ENCODE measurements at regions not wholly inside any gene's neighbourhood (a gene's known extent, or its start where the extent isn't known, plus 50 kb on each side); places are given as distances from the start of the nearest gene placed in this dataset.
"Not testable (repeated sequence)": the region's sequence is repeated elsewhere in the genome, so short reads cannot be mapped to it uniquely, and the experiment has no call there.

- no peaks in the 10 kb centered on the region for H3K27me3 ChIP-seq (ENCODE audit: insufficient read depth, low read length)
- H3K27ac ChIP-seq (ENCODE audit: low read depth, low read length): no peak overlapping the region
- Mint-ChIP-seq H3K27me3 (no peaks in the 10 kb centered on the region), H3K36me3 (no peaks in the 10 kb centered on the region), H3K27ac (no peak overlapping the region), H3K4me1 (peaks cover 0 to 17% (median 9%) of the 10 kb centered on the region in 4 donors), H3K9me3 (peaks cover 0 to 8% (median 4%) of the 10 kb centered on the region in 8 donors), H3K4me3 (no peak overlapping the region)
- no peaks in the 10 kb centered on the region for H3K36me3 ChIP-seq (ENCODE audit: insufficient read depth, low read length)
- no peaks in the 10 kb centered on the region for H3K4me1 ChIP-seq (ENCODE audit: insufficient read depth, low read length)
- no peak for DNase-seq
- H3K4me3 ChIP-seq (ENCODE audit: low read length in 2 of 2): no peak overlapping the region
- intact Hi-C loops (cut with micrococcal nuclease): no loop called here
- no peaks in the 10 kb centered on the region for H3K9me3 ChIP-seq (ENCODE audit: control insufficient read depth in 1 of 2, low read length in 2 of 2)
- POLR2A ChIA-PET (ENCODE audit: partially characterized antibody): no interaction called here
- CTCF ChIA-PET (ENCODE audit: partially characterized antibody): no interaction called here
Measured at GRCh38 chr3:67937498-67938118, 283.2 kb upstream of the SUCLG2 start.

DNA sequence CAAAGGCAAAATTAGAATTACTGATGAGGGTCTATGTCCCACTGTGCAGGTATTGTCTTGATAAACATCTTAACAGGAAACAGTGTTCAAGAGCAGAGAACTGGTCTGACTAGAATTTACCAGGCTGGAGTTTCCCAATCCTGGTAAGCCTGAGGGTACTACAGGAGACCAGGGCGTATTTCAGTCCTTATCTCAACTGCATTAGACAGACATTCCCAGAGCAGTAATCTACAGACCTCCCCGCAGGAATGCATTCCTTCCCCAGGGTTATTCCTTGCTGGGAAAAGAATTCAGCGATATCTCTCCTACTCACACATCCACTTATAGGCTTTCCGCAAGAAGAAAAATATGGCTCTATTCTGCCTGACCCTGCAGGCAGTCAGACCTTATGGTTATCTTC lies 276.0 kb upstream of the SUCLG2 start:
- H3K36me3 ChIP-seq (ENCODE audit: insufficient read depth, low read length); intact Hi-C loops (cut with micrococcal nuclease); H3K27me3 ChIP-seq (ENCODE audit: insufficient read depth, low read length); H3K27ac ChIP-seq (ENCODE audit: low read depth, low read length); CTCF ChIA-PET (ENCODE audit: partially characterized antibody); H3K4me3 Mint-ChIP-seq; H3K4me3 ChIP-seq (ENCODE audit: low read length in 2 of 2); H3K27me3 Mint-ChIP-seq; POLR2A ChIA-PET (ENCODE audit: partially characterized antibody); DNase-seq; H3K4me1 Mint-ChIP-seq; H3K9me3 ChIP-seq (ENCODE audit: control insufficient read depth in 1 of 2, low read length in 2 of 2); H3K36me3 Mint-ChIP-seq; H3K27ac Mint-ChIP-seq; H3K4me1 ChIP-seq (ENCODE audit: insufficient read depth, low read length): not testable (repeated sequence)
- H3K9me3 Mint-ChIP-seq: peaks cover 0 to 11% (median 5%) of the 10 kb centered on the region in 8 donors

DNA sequence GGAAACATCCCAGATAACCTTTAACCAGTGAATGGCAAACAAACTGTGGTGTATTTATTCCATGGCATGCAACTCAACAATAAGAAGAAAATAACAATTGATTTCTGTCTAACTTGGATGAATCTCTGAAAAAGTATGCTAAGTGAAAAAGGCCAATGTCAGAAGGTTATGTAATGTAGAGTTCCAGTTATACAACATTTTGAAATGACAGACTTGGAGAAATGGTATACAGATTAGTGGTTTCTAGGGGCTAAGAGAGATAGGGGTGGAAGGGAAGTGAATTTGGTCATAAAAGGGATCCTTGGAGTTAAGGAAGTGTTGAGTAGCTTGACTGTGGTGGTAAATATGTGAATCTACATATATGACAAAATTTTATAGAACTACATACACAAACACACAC lies 269.4 kb upstream of the SUCLG2 start:
- Histone ChIP-seq H3K4me1 (ENCODE audit: insufficient read depth, low read length) (no peaks in the 10 kb centered on the region), H3K27ac (ENCODE audit: low read depth, low read length) (no peak overlapping the region), H3K9me3 (ENCODE audit: control insufficient read depth in 1 of 2, low read length in 2 of 2) (no peaks in the 10 kb centered on the region), H3K27me3 (ENCODE audit: insufficient read depth, low read length) (no peaks in the 10 kb centered on the region), H3K36me3 (ENCODE audit: insufficient read depth, low read length) (no peaks in the 10 kb centered on the region), H3K4me3 (ENCODE audit: low read length in 2 of 2) (no peak overlapping the region)
- Mint-ChIP-seq H3K27me3 (peaks cover 2 to 3% of the 10 kb centered on the region in 2 donors), H3K36me3 (peaks cover 0 to 8% of the 10 kb centered on the region in 2 donors), H3K4me3 (no peak overlapping the region), H3K9me3 (peaks cover 0 to 18% (median 5%) of the 10 kb centered on the region in 8 donors), H3K27ac (no peak overlapping the region), H3K4me1 (no peaks in the 10 kb centered on the region)
- ChIA-PET CTCF (ENCODE audit: partially characterized antibody) (no interaction called here), POLR2A (ENCODE audit: partially characterized antibody) (no interaction called here)
- no peak for DNase-seq
- intact Hi-C loops (cut with micrococcal nuclease): no loop called here

GRCh38 chr3:67920969-67921368 lies 266.6 kb upstream of the SUCLG2 start:
- H3K4me3 Mint-ChIP-seq: no peak overlapping the region
- ChIA-PET POLR2A (ENCODE audit: partially characterized antibody) (no interaction called here), CTCF (ENCODE audit: partially characterized antibody) (no interaction called here)
- no peak for DNase-seq
- peaks cover 2 to 18% (median 5%) of the 10 kb centered on the region in 8 donors for H3K9me3 Mint-ChIP-seq
- H3K27me3 ChIP-seq (ENCODE audit: insufficient read depth, low read length): no peaks in the 10 kb centered on the region
- H3K4me1 Mint-ChIP-seq: no peaks in the 10 kb centered on the region
- no peaks in the 10 kb centered on the region for H3K36me3 ChIP-seq (ENCODE audit: insufficient read depth, low read length)
- H3K27ac Mint-ChIP-seq: no peak overlapping the region
- H3K36me3 Mint-ChIP-seq: peaks cover 0 to 8% of the 10 kb centered on the region in 2 donors
- no peak overlapping the region for H3K27ac ChIP-seq (ENCODE audit: low read depth, low read length)
- H3K9me3 ChIP-seq (ENCODE audit: control insufficient read depth in 1 of 2, low read length in 2 of 2): no peaks in the 10 kb centered on the region
- no peak overlapping the region for H3K4me3 ChIP-seq (ENCODE audit: low read length in 2 of 2)
- no peaks in the 10 kb centered on the region for H3K4me1 ChIP-seq (ENCODE audit: insufficient read depth, low read length)
- H3K27me3 Mint-ChIP-seq: peaks cover 2 to 5% of the 10 kb centered on the region in 2 donors
- intact Hi-C loops (cut with micrococcal nuclease): no loop called here

GRCh38 chr3:67920311-67920710 lies 265.9 kb upstream of the SUCLG2 start:
- Mint-ChIP-seq H3K27me3 (peaks cover 0 to 5% of the 10 kb centered on the region in 2 donors), H3K4me1 (no peaks in the 10 kb centered on the region), H3K9me3 (peaks cover under 1 to 11% (median 3%) of the 10 kb centered on the region in 8 donors), H3K4me3 (no peak overlapping the region), H3K27ac (no peak overlapping the region), H3K36me3 (peaks cover 0 to 4% of the 10 kb centered on the region in 2 donors)
- H3K4me1 ChIP-seq (ENCODE audit: insufficient read depth, low read length): no peaks in the 10 kb centered on the region
- no peaks in the 10 kb centered on the region for H3K9me3 ChIP-seq (ENCODE audit: control insufficient read depth in 1 of 2, low read length in 2 of 2)
- CTCF ChIA-PET (ENCODE audit: partially characterized antibody): no interaction called here
- no peak overlapping the region for H3K27ac ChIP-seq (ENCODE audit: low read depth, low read length)
- DNase-seq: no peak
- POLR2A ChIA-PET (ENCODE audit: partially characterized antibody): no interaction called here
- H3K36me3 ChIP-seq (ENCODE audit: insufficient read depth, low read length): no peaks in the 10 kb centered on the region
- no peaks in the 10 kb centered on the region for H3K27me3 ChIP-seq (ENCODE audit: insufficient read depth, low read length)
- H3K4me3 ChIP-seq (ENCODE audit: low read length in 2 of 2): no peak overlapping the region
- intact Hi-C loops (cut with micrococcal nuclease): no loop called here

DNA sequence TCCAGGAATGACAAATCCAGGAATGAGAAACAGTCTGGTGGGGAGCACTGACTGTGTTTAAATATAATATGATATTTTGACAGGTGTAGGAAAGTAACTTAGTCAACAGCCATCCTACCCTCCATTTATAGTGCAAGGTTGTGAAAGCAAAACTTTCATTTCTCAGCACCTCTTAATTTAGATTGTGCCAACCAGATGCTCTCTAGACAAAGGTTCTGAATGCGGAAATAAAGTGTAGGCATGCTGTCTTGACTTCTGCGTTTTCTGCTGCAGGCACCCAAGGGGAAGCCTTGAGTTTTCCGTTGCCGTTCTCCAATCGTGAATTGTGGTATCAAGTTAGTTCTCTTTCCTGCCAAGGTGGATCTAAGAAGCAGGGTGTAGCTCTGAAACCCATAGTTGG lies 261.9 kb upstream of the SUCLG2 start:
- Histone ChIP-seq H3K9me3 (ENCODE audit: control insufficient read depth in 1 of 2, low read length in 2 of 2) (no peaks in the 10 kb centered on the region), H3K27me3 (ENCODE audit: insufficient read depth, low read length) (no peaks in the 10 kb centered on the region), H3K4me3 (ENCODE audit: low read length in 2 of 2) (no peak overlapping the region), H3K4me1 (ENCODE audit: insufficient read depth, low read length) (no peaks in the 10 kb centered on the region), H3K36me3 (ENCODE audit: insufficient read depth, low read length) (no peaks in the 10 kb centered on the region), H3K27ac (ENCODE audit: low read depth, low read length) (no peak overlapping the region)
- no peaks in the 10 kb centered on the region for H3K36me3 Mint-ChIP-seq
- peaks cover 0 to 6% (median 0%) of the 10 kb centered on the region in 8 donors for H3K9me3 Mint-ChIP-seq
- H3K27ac Mint-ChIP-seq: no peak overlapping the region
- POLR2A ChIA-PET (ENCODE audit: partially characterized antibody): no interaction called here
- CTCF ChIA-PET (ENCODE audit: partially characterized antibody): no interaction called here
- intact Hi-C loops (cut with micrococcal nuclease): no loop called here
- no peak overlapping the region for H3K4me3 Mint-ChIP-seq
- DNase-seq: no peak
- H3K4me1 Mint-ChIP-seq: no peaks in the 10 kb centered on the region
- peaks cover 0 to 2% of the 10 kb centered on the region in 2 donors for H3K27me3 Mint-ChIP-seq

- peaks cover 9% of the 10 kb centered on the region for H3K4me1 ChIP-seq (ENCODE audit: insufficient read depth, low read length)
- H3K27me3 Mint-ChIP-seq: peaks cover 0 to 6% of the 10 kb centered on the region in 2 donors
Measured at GRCh38 chr3:67907735-67908134, 253.3 kb upstream of the SUCLG2 start.

More at GRCh38 chr3:67907735-67908134, 253.3 kb upstream of the SUCLG2 start:
- ChIA-PET CTCF (ENCODE audit: partially characterized antibody) (interaction anchor here (1.9 kb wide), 1 partner anchor 12 kb away, joined by 8 read pairs; no protein-coding TSS in a partner anchor), POLR2A (ENCODE audit: partially characterized antibody) (no interaction called here)
- H3K9me3 Mint-ChIP-seq: peaks cover 0 to 3% (median 0%) of the 10 kb centered on the region in 8 donors
- no peaks in the 10 kb centered on the region for H3K36me3 Mint-ChIP-seq
- Histone ChIP-seq H3K27ac (ENCODE audit: low read depth, low read length) (no peak overlapping the region), H3K9me3 (ENCODE audit: control insufficient read depth in 1 of 2, low read length in 2 of 2) (no peaks in the 10 kb centered on the region), H3K4me3 (ENCODE audit: low read length in 2 of 2) (no peak overlapping the region), H3K27me3 (ENCODE audit: insufficient read depth, low read length) (no peaks in the 10 kb centered on the region), H3K36me3 (ENCODE audit: insufficient read depth, low read length) (no peaks in the 10 kb centered on the region)
- intact Hi-C loops (cut with micrococcal nuclease): no loop called here
- no peak overlapping the region for H3K4me3 Mint-ChIP-seq
- DNase-seq: no peak
- peaks cover 9 to 18% (median 11%) of the 10 kb centered on the region in 4 donors for H3K4me1 Mint-ChIP-seq
- no peak overlapping the region for H3K27ac Mint-ChIP-seq

Measured in CD4-positive, alpha-beta memory T cell (primary cell).